Liver (tissue), 8 donors: ENCODE measurements at regions not wholly inside any gene's neighbourhood (a gene's known extent, or its start where the extent isn't known, plus 50 kb on each side); places are given as distances from the start of the nearest gene placed in this dataset.

Experiments
- DNase-seq: peaks from one replicate; pipeline ENCODE4 v3.0.0-alpha.2; 2017; ENCODE audit warnings: low spot score
- H3K27ac ChIP-seq, 2 donors: one replicate each; pipeline ENCODE4 v1.7.0; 2013; ENCODE audit warnings: inconsistent platforms in 2 of 2, low read length in 2 of 2, control low read depth in 1 of 2, low read depth in 1 of 2, mild to moderate bottlenecking in 1 of 2
- H3K27me3 ChIP-seq, 4 donors: one replicate each; pipeline versions ENCODE4 v1.6.1 to v1.7.0; 2013; ENCODE audit warnings: low read length in 3 of 4, inconsistent platforms in 1 of 4, mild to moderate bottlenecking in 1 of 4, moderate library complexity in 1 of 4; ENCODE audit not compliant: control insufficient read depth in 4 of 4, insufficient read depth in 4 of 4
- H3K36me3 ChIP-seq, 4 donors: one replicate each; pipeline versions ENCODE4 v1.6.1 to v1.7.0; 2013; ENCODE audit warnings: low read length in 3 of 4, mild to moderate bottlenecking in 3 of 4, low read depth in 1 of 4, moderate library complexity in 1 of 4; ENCODE audit not compliant: control insufficient read depth in 4 of 4, insufficient read depth in 3 of 4
- H3K4me1 ChIP-seq, 4 donors: one replicate each; pipeline versions ENCODE4 v1.6.1 to v1.7.0; 2013; ENCODE audit warnings: low read length in 3 of 4, mild to moderate bottlenecking in 3 of 4, moderate library complexity in 1 of 4; ENCODE audit not compliant: control insufficient read depth in 4 of 4, insufficient read depth in 4 of 4
- H3K4me3 ChIP-seq, 3 donors: one replicate each; pipeline versions ENCODE4 v1.6.1 to v1.7.0; 2013; ENCODE audit warnings: low read length in 3 of 3, control low read depth in 1 of 3, low read depth in 1 of 3, mild to moderate bottlenecking in 1 of 3
- H3K9ac ChIP-seq, 2 donors: one replicate each; pipeline ENCODE4 v1.7.0; 2013; ENCODE audit warnings: low read length in 2 of 2, mild to moderate bottlenecking in 2 of 2, moderate library complexity in 2 of 2, control low read depth in 1 of 2, low read depth in 1 of 2
- H3K9me3 ChIP-seq, 4 donors: one replicate each; pipeline versions ENCODE4 v1.6.1 to v1.7.0; 2013; ENCODE audit warnings: low read length in 3 of 4; ENCODE audit not compliant: control insufficient read depth in 4 of 4
- ATF3 ChIP-seq: IDR thresholded peaks from 2 replicates; pipeline ENCODE4 v1.6.1; 2016; ENCODE audit warnings: antibody characterized with exemption
- CTCF ChIP-seq: fragments of 150-350 bp; IDR thresholded peaks from 2 replicates; pipeline ENCODE4 v1.5.1; 2017; ENCODE audit warnings: improper control_type of control experiment, low read depth, low read length; ENCODE audit not compliant: missing input control
- EGR1 ChIP-seq, 2 donors: IDR thresholded peaks; 2 replicates each; pipeline ENCODE4 v1.6.1; 2016 to 2018; ENCODE audit warnings: antibody characterized with exemption in 2 of 2, low read depth in 2 of 2
- FOXA1 ChIP-seq: IDR thresholded peaks from 2 replicates; pipeline ENCODE4 v1.6.1; 2016; ENCODE audit warnings: antibody characterized with exemption
- FOXA2 ChIP-seq: IDR thresholded peaks from 2 replicates; pipeline ENCODE4 v1.6.1; 2016; ENCODE audit warnings: antibody characterized with exemption
- GABPA ChIP-seq, 2 donors: IDR thresholded peaks in 1 of 2; conservative IDR thresholded peaks in 1 of 2; 2 replicates each; pipeline ENCODE4 v1.6.1; 2016; ENCODE audit warnings: antibody characterized with exemption in 2 of 2, mild to moderate bottlenecking in 1 of 2, moderate library complexity in 1 of 2
- HNF4A ChIP-seq, 2 donors: conservative IDR thresholded peaks; 2 replicates each; pipeline ENCODE4 v1.6.1; 2016; ENCODE audit warnings: antibody characterized with exemption in 2 of 2, mild to moderate bottlenecking in 2 of 2
- HNF4G ChIP-seq: IDR thresholded peaks from 2 replicates; pipeline ENCODE4 v1.6.1; 2016; ENCODE audit warnings: antibody characterized with exemption
- JUND ChIP-seq, 2 donors: IDR thresholded peaks; 2 replicates each; pipeline ENCODE4 v1.6.1; 2016; ENCODE audit warnings: antibody characterized with exemption in 2 of 2
- MAX ChIP-seq: IDR thresholded peaks from 2 replicates; pipeline ENCODE4 v1.6.1; 2016; ENCODE audit warnings: antibody characterized with exemption
- RAD21 ChIP-seq, 2 donors: IDR thresholded peaks; 2 replicates each; pipeline ENCODE4 v1.6.1; 2016; ENCODE audit warnings: antibody characterized with exemption in 2 of 2, mild to moderate bottlenecking in 2 of 2
- REST ChIP-seq: IDR thresholded peaks from 2 replicates; pipeline ENCODE4 v1.6.1; 2016; ENCODE audit warnings: antibody characterized with exemption, mild to moderate bottlenecking
- RXRA ChIP-seq, 2 donors: IDR thresholded peaks; 2 replicates each; pipeline ENCODE4 v1.6.1; 2017 to 2018; ENCODE audit warnings: antibody characterized with exemption in 2 of 2, mild to moderate bottlenecking in 1 of 2
- SP1 ChIP-seq: IDR thresholded peaks from 2 replicates; pipeline ENCODE4 v1.6.1; 2018; ENCODE audit warnings: antibody characterized with exemption, mild to moderate bottlenecking
- TAF1 ChIP-seq: conservative IDR thresholded peaks from 2 replicates; pipeline ENCODE4 v1.6.1; 2016; ENCODE audit warnings: antibody characterized with exemption, mild to moderate bottlenecking
- YY1 ChIP-seq: IDR thresholded peaks from 2 replicates; pipeline ENCODE4 v1.6.1; 2016; ENCODE audit warnings: antibody characterized with exemption, mild to moderate bottlenecking
- ZBTB33 ChIP-seq: IDR thresholded peaks from 2 replicates; pipeline ENCODE4 v1.6.1; 2016; ENCODE audit warnings: antibody characterized with exemption
- WGBS: extraction: QIAGEN DNeasy Blood & Tissue Kit; methylation state at CpG from one replicate; pipeline ENCODE4 v1.1.7; 2013; 5-methylcytosine and 5-hydroxymethylcytosine counted together
- donor health status: healthy.
- donor health status: healthy.
- donor health status: healthy.
- donor health status: healthy.
- donor health status: healthy.

- Histone ChIP-seq H3K9ac (no peak overlapping the region), H3K27me3 (no peaks in the 10 kb centered on the region), H3K36me3 (no peaks in the 10 kb centered on the region), H3K9me3 (no peaks in the 10 kb centered on the region), H3K4me3 (no peak overlapping the region), H3K27ac (no peak overlapping the region), H3K4me1 (no peaks in the 10 kb centered on the region)
- 73% methylated on average over 1 of the region's 1 CpG for WGBS
- TF ChIP-seq GABPA (IDR thresholded peaks at IDR 0.05 in 1 of 2, conservative IDR thresholded peaks at IDR 0.05 in 1 of 2), result no peak
- TF ChIP-seq ATF3, result no peak
- TF ChIP-seq TAF1, result no peak
- DNase-seq, result no peak
Measured at GRCh38 chr9:12916042-12916441, 141.2 kb downstream of the LURAP1L start.

GRCh38 chr9:12920437-12920836 lies 145.6 kb downstream of the LURAP1L start:
- no peaks in the 10 kb centered on the region for H3K9me3 ChIP-seq
- no peak for DNase-seq
- H3K4me1 ChIP-seq, result no peaks in the 10 kb centered on the region
- TF ChIP-seq HNF4G (no peak), FOXA2 (no peak), FOXA1 (no peak), HNF4A (conservative IDR thresholded peaks at IDR 0.05) (no peak), RAD21 (IDR thresholded peaks at IDR 0.05) (no peak), EGR1 (IDR thresholded peaks at IDR 0.05; ENCODE audit: low read depth in 2 of 2) (no peak), JUND (IDR thresholded peaks at IDR 0.05) (no peak), YY1 (no peak), RXRA (IDR thresholded peaks at IDR 0.05) (no peak), MAX (no peak), ZBTB33 (no peak), GABPA (IDR thresholded peaks at IDR 0.05 in 1 of 2, conservative IDR thresholded peaks at IDR 0.05 in 1 of 2) (no peak), REST (no peak), SP1 (no peak), CTCF (no peak), TAF1 (no peak)
- no peaks in the 10 kb centered on the region for H3K27me3 ChIP-seq
- WGBS, result 70% methylated on average over 2 of the region's 2 CpGs
- no peak overlapping the region for H3K9ac ChIP-seq
- H3K4me3 ChIP-seq, result no peak overlapping the region
- H3K36me3 ChIP-seq, result no peaks in the 10 kb centered on the region
- no peak overlapping the region for H3K27ac ChIP-seq
